GM19328 (cell line): ENCODE measurements at regions not wholly inside any gene's neighbourhood (a gene's known extent, or its start where the extent isn't known, plus 50 kb on each side); places are given as distances from the start of the nearest gene placed in this dataset.
"Not testable (repeated sequence)": the region's sequence is repeated elsewhere in the genome, so short reads cannot be mapped to it uniquely, and the experiment has no call there.

Source experiments
- ATAC-seq: cut with Tn5 transposase; IDR thresholded peaks from one replicate; pipeline ENCODE4 v1.9.1; 2021; ENCODE audit warnings: mild to moderate bottlenecking, moderate library complexity; ENCODE audit not compliant: unreplicated experiment

DNA sequence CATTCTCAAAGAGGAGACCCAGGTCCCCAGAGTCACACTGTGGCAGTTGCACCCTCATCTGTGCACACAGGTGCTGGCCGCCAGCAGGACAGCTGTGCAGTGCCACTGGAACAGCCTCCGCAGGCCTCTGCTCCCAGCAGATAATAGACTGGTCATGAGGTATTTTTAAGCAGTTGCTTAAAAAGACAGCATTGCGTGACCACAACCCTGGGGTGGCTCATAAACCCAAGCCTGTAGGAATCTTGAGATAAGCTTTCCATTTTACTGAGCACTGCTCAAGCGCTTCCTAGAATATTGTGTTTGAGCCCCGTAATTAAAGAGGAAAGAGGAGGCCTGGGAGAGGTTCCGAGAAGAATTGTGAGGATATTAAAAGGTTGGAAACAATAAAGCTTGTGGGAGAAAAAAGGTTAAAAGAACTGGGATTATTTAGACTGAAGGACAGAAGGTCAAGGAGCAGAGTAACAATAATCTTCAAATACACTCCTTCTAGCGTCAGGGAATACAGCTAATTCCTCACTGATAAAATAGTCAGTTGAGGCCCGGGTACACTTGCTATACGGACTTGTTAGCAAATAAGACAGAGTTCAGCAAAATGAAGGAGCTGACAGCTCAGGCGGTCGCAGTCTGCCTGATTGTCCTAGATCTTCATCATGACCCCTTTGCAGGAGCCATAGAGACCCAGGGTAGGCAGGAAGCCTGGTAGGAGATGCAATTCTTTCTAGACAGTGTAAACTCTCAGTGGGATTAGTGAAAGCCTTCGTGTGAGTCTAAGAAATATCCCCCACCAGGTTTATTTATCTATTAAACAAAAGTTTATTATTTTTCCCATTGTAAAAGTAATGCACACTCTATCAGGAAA is 86.2 kb upstream of the KIT start:
- no peak for ATAC-seq

DNA sequence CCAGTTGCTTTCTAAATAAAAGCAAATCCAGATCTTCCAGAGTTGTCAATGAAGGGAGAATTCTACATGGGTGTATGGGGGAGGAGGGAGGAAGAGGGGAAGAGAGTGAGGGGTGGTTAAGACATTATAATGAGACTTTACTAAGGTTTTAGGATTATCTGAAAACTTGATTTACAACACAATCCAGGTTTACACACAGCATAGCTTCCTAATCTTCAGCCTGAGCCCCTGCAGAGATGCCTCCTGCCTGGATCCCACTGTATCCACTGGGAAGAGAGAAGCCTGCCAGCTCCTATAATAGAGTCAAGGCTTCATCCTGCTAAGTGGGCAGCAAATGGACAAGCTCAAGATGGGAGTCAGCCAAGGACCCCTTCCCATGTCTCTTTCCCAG is 85.6 kb upstream of the KIT start:
- ATAC-seq: no peak

DNA sequence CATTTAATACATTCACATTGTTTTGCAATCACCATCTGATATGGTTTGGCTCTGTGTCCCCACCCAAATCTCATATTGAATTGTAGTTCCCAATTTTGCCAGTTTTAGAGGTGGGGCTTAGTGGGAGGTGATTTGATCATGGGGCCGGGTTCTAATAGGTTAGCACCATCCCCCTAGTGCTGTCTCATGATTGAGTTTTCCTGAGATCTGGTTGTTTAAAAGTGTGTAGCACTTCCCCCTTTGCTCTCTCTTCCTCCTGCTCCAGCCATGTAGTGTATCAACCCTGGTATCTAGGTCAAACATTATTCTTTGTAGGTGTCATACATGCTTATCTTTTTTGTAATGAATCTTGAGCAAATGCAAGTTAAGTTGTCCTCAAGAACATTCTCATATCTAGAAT is 83.3 kb upstream of the KIT start:
- no peak for ATAC-seq

DNA sequence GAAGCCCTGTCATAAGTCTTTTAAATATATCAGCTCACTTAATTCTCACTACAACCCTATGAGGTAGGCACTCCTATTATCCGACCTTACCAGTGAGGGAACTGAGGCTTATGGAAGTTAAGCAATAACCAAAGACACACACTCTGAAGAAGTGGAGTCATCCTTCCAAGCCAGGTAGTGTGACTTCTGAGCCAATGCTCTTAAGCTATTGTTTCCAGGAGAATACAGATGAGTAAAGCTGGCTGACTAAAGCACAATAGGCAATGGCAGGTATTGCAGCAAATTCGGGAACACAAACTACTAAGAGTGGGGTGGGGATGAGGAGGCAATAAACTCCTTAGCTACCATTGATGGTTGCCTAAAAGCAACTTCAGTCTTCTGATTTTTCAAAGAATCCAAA is 81.8 kb upstream of the KIT start:
- no peak for ATAC-seq

DNA sequence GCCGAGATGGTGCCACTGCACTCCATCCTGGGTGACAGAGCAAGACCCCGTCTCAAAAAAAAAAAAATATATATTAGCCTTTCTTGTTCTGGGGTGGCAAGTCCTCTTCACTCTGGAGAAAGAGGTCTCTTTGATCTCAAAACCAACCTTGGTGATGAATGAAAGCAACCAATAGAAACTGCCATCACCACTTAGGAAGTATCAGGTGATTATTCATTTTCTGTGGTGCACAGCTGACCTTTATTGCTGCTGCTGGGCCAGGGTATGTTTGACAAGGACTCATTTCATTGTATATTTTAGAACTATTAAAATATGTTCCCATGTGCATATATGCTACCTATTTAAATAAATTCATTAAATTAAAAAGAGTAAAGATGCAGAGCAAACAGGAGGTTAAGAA is 76.0 kb upstream of the KIT start:
- ATAC-seq: no peak

DNA sequence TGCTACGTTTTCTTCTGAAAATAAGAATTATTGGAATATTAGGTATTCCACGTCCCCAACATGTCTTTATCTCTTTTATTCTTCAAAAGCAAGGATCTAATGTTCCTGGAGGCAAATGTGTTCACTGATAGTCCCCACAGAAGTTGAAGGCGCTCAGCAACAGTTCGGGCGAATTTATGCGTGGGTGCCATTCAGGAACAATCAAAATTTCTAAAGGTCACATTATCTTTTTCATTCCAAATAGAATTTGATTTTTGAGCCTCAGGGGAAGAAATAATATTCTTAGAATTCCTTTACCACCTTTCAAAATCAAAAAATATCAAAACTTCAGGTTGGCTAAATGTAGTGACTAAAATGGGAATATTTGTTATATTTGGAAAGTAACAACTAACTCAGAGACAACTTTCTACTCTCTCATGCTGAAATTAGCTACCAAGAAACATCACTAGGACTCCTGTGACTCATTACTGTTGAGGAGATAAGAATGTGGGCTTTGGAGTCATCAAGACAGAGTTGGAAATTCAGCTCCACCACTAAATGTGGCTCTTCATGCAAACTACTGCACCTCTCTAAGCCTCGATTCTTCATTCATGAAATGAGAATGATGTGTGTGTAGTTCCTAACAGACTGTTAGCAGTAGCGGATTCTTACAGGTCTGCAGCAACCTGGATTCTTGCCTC is 72.3 kb upstream of the KIT start:
- no peak for ATAC-seq

DNA sequence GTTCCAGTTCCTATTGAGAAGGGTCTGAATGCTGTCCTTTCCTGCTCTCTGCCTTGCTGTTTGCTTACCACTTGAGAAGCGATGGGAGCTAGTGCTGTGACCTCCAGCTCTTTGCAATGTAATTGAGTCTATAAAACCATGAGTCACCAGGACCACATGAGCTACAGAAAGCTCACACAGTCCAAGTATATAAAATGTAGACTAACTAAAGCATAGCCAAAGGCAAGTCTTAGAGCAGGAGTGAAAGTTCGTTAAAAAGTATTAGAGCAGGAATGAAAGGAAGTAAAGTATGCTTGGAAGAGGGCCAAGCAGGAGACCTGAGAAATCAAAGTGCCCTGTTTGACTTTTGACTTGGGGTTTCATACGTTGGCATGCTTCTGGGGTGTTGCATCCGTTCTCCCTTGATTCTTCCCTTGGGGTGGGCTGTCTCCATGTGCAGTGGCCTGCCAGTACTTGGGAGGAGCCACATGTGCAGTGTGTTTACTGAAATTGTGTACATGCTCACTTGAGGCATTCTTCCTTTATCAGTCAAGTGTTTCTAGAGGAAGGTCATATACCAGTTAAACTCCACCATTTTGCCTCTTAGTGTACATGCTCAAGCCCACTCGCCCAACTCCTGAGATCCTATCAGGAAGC is 71.3 kb upstream of the KIT start:
- no peak for ATAC-seq

DNA sequence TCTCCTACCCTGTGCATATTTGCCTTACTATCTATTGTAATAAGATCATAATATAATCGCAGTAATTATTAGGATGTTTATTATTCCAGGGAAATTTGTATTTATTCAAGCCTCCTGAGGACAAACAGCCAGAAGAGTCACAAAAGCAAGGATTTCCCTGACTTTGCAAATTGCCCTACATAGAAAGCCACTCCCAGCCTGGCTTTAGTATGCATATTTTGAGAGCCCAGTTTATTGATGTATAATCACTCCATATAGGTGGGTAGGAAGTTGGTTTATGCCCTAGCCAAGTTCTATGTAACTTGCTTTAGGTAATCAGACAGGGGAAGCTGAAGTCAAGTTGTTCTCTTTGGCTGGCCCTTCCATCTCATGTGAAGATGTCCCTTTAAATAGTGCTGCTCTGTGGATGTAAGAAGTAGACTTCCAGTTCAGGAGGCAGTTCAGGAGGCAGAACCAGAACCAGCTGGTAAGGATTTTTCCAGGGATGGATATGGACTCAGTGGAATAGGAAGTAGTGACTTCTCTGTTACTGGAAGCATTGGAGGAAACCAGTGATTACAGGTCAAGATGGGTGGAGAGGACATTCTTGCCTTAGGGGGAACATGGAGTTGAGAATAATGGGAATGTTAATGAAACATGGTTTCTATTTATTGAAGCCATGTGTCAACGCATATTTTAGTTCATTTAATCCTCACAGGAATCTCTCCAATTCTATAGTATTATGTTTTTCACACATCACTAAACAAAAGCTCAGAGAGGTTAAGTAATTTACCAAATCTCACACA is 70.5 kb upstream of the KIT start:
- no peak for ATAC-seq

DNA sequence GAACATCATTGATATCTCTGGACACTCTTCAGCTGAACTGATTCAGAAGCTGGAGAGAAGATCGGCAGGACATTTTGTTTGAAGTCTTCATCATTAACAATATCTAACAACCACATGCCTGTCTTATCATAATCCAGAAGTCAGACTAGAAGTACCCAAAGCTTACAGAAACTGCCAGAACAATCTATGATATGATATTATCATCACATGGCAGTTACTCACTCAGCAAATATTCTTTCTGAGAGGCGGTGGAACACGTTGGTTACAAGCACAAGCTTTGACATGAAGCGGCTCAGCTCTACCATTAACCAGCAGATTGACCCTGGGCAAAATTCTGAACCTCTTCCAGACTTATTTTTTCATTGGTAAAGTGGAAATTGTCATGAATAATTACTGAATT is 69.4 kb upstream of the KIT start:
- ATAC-seq: no peak

DNA sequence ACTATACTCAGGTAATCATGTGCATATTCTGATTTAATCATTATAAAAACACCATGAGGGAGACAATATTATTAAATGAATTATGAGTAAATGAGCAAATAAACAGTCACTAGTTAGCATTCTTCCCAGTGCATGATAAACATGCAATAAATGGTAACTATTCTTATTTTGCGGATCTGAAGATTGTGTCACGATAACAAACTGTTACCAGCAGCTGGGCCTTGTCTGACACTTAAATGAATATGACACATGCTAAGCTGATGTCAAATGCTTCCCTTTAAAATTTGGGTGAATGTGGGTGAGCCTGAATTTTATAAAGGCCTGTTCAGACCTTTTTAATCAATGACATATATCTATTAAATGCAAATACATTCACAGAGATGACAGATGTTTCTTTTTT is 68.2 kb upstream of the KIT start:
- ATAC-seq: no peak

DNA sequence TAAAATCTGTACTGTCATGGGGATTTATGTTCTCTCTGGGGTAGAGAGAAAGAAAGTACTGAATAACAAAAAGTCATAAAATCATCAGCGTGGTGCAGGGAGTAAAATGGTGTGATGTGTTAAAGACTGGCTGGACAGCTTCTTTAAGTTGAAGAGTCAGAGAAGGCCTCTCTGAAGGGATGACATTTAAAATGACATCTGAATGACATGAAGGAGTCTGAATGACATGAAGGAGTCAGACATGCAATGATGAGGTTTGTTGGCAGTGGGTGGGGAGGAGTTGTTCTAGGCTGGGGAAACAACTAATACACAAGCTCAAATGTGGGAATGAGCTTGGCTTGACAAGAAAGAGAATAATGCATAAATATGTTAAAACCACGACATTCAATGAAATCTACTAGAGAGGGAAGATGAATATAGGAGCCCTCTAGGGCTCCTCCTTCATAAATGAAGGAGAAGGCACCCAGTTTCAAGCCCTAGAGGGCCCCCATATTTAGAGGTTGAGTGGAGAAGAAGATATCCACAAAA is 63.9 kb upstream of the KIT start:
- no peak for ATAC-seq

DNA sequence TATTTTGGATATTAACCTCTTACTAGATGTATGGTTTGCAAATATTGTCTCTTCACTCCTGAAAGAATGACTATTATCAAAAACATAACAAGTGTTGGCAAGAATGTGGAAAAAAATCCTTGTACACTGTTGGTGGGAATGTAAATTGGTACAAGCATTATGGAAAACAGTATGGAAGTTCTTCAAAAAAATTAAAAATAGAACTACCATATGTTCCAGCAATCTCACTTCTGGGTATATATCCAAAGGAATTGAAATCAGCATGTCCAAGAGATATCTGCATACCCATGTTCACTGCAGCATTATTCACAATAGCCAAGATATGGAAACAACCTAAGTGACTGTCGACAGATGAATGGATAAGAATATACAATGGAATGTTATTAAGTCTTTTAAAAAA is 61.6 kb upstream of the KIT start:
- ATAC-seq: no peak

DNA sequence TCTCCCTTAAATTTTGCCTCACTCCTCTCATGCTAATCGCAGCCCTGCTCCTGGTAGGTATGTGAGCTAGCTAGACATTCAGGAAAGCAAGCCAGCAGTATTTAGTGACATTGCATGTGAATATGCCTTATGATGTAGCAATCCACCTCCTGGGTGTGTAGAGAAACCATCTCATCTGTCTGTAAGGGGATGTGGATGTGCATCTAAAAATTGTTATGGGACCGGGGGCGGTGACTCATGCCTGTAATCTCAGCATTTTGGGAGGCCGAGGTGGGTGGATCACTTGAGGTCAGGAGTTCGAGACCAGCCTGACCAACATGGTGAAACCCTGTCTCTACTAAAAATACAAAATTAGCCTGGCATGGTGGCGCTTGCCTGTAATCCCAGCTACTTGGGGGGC is 60.1 kb upstream of the KIT start:
- ATAC-seq: not testable (repeated sequence)

DNA sequence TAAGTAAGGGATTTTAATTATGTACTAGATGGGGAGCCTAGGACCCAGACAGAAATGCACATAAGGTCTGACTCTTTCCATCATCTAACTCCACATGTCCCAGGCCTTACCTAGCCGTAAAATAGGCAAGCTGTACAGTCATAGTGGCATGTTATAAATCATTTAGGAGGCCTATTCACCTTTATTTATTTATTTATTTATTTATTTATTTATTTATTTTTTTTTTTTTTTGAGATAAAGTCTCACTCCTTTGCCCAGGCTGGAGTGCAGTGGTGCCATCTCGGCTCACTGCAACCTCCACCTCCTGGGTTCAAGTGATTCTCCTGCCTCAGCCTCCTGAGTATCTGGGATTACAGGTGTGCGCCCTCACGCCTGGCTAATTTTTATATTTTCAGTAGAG is 55.6 kb upstream of the KIT start:
- ATAC-seq: not testable (repeated sequence)

DNA sequence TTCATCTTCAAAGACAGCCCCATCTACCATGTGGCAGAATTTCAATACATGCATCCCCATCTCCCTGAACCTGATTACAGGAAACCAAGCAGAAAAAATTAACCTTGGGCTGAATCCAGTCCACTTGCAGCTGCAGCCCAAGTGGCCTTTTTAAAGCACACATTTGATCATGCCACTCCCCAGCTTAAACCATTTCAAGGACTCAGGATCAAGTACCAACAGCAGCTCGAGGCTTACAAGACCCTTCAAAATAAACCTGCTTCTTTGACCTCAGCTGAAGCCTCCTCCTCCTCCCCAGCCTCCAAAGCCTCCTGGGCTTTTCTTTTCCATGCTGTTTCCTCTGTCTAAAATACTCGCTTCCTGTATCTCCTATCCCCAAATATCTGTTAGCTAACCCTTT is 50.7 kb upstream of the KIT start:
- no peak for ATAC-seq

DNA sequence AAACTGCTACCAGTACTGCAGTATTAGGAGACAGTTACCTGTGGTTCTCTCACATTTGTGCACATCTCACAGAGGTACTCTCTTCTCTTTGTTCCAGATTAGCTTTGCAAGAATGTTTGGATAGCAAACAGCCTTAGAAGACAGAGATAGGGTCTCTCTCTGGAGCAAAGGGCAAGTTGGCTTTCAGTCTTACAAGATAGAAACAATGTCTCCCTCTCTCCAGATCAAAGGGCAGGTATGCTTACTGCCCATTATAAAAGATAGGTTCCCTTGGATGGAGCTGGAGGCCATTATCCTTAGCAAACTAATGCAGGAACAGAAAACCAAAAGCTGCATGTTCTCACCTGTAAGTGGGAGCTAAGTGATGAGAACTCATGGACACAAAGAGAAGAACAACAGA is 50.2 kb upstream of the KIT start:
- ATAC-seq: no peak
